Activated CD4-positive, alpha-beta T cell treated with anti-CD3 and anti-CD28 coated beads for 48 hours (primary cell): ENCODE measurements at regions not wholly inside any gene's neighbourhood (a gene's known extent, or its start where the extent isn't known, plus 50 kb on each side); places are given as distances from the start of the nearest gene placed in this dataset.
"Not testable (repeated sequence)": the region's sequence is repeated elsewhere in the genome, so short reads cannot be mapped to it uniquely, and the experiment has no call there.

Experiments
- DNase-seq: peaks from one replicate; pipeline ENCODE4 v3.0.0-alpha.2; 2020

DNA sequence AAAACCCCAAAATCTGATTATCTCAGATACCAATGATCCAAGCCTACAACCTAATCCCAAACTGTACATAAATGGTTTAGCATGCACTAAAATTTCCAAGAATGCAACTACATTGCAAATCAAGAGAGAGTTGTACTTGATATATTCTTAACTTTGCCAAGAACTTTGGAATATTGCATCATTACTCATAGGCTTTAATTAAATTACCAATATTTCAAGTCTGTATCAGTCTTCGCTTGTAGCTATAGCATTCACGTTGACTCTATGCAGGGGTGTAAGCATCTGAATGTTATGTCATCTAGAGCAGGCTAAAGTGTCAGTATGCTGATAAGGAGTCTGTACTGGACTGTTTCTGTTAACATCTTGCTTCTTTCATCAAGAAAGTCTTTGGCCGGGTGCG is 56.3 kb downstream of the FOXI3 start:
- no peak for DNase-seq

- DNase-seq, result no peak
Measured at GRCh38 chr2:88377641-88377991, 74.9 kb downstream of the FOXI3 start.

DNA sequence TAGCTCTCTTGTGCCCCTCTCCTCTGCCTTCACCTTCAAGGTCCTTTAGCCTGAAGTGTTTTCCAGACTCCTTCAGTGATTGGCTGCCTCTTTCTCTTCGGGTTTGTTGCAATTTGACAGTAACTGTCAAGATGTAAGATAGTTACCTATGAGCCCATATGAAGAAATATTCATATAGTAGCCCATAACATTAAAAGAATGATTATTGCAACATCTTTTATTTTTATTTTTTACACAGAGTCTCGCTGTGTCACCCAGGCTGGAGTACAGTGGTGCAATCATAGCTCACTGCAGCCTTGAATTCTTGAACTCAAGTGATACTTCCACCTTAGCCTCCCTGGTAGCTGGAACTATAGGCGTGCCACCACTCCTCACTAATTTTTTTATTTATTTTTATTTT is 80.5 kb downstream of the FOXI3 start:
- DNase-seq, result no peak

GRCh38 chr2:88365408-88365807 is 87.1 kb downstream of the FOXI3 start:
- not testable (repeated sequence) for DNase-seq

DNA sequence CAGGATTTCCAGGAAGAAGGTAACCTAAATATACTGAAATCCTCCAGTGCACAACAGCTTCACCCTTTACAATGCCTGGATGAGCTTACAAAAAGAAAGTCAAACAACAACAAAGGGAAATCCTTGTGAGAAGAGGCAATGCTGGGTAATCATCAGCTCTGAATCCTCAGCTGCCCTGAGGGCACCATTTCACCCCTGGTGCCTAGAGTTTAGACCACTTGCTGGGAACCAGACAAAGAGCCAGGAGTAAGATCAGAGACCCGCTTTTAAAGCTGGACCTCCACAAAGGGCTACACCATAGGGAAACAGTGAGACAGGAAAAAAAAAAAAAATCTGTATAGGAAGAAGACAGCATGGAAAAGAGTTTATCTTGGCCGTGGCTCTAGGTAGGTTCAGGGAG is 97.0 kb downstream of the FOXI3 start:
- DNase-seq, result no peak

DNA sequence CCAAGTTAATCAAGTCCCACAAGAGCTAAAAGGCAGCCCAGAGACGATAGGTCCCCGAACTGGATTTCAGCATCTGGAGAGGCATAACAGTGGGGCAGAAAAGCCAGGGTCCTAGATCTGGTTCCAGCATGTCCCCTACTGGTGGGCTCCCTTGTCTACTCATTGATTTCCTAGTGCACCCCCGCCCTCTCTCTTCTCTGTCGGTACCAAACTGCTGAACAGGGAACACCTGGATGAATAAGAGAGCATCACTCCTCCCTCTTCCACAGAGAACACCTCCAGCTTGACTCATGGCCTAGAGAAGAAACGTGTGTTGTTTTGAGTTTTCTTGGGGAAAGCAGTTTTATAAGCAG is 101.3 kb downstream of the FOXI3 start:
- DNase-seq, result no peak

GRCh38 chr2:88350331-88351248 is 101.9 kb downstream of the FOXI3 start:
- DNase-seq, result peak; percentile 83

DNA sequence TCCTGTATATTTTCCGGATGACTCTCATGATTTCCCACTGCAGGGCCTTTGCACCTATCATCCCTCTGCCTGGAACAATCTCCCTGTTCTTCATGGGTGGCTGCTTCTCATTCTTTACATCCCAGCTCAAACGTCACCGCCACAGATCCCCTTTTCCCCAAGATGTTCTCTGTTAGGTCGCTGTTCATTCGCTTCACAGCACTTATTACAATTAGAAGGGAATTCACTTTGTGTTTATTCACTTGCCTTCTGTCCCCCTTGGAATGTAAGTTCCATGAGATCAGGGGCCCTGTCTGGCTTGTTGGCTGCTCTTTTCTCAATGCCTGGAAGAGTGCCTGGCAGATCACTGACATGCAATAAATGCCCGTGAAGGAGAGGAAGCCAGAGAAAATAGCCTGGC is 106.7 kb downstream of the FOXI3 start:
- DNase-seq, result no peak

DNA sequence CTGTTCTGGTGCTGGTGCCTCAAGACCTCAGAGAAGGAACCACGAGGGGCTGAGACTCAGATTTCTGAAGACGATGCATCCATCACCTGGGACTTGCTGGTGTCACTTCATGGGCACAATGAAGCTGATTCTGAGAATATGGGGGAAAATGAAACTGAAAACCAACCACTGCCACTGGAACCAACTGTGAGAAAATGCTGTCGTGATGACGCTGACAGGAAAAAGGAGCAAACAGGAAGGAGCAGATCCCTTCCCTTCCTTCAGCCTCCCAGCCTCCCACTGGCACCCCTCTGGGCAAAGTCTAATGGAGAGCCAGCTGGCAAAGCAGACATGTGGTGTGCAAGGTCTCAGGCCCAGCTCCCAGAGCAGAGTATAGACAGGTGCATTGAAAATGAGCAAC is 109.7 kb downstream of the FOXI3 start:
- DNase-seq, result no peak

DNA sequence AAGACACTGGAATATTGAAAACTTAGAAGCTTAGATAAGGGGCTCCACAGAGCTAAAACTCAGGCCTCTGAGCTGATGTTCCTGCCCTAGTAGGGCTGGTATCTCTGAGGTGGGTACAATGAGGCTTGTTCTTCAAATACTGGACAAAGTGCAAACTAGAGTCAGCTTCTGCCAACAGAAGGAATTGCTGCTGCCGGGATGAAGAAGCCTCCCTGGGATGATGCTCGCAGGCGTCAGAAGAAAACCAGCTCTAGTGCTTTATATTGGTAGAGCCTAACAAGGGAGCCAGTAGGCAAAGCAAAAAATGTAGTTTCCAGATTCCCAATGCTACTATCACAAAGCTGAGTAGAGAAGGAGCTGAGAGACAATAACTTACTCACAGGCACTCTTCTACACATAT is 118.1 kb downstream of the FOXI3 start:
- DNase-seq, result no peak

GRCh38 chr2:88331239-88331638 is 121.3 kb downstream of the FOXI3 start:
- no peak for DNase-seq

DNA sequence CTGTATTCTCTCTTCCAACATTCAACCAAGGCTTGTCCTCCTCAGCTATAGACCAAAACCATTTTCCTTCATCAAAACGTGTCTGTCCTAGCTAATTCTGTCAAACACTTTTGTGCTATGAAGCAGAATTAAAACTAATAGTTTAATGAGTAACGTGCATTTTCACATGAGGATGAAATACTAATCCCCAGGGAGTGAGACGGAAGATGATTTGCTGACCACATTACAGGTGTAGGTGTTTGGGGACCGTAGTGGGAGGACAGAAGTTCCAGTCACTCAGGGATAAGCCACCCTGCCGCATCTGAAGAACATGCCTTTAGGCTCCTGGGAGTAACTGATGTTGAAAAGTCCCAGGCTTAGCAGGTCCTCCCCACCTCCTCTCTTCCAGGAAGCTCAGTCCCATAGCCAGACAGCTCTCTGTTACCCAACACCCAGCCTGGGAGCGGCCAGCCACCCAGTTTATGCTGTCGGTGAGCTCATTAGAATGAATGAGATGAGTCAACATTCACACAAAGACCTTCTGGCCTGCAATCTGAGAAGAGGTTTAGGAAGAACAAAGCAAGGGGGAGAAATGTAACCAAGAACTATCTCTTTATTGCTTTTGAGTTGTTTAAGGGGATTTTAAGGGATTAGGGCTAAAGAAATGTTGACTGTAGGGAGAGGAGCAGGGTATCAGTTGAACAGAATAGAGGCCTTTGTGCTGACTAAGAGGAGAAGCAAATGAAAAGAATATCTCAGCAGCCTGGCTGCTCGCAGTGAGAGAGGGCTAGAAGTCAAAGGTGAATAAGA is 122.5 kb downstream of the FOXI3 start:
- no peak for DNase-seq

GRCh38 chr2:88321449-88322248 is 130.8 kb downstream of the FOXI3 start:
- no peak for DNase-seq

GRCh38 chr2:88320076-88320773 is 132.3 kb downstream of the FOXI3 start:
- no peak for DNase-seq

GRCh38 chr2:88318956-88319330 is 133.6 kb downstream of the FOXI3 start:
- no peak for DNase-seq

DNA sequence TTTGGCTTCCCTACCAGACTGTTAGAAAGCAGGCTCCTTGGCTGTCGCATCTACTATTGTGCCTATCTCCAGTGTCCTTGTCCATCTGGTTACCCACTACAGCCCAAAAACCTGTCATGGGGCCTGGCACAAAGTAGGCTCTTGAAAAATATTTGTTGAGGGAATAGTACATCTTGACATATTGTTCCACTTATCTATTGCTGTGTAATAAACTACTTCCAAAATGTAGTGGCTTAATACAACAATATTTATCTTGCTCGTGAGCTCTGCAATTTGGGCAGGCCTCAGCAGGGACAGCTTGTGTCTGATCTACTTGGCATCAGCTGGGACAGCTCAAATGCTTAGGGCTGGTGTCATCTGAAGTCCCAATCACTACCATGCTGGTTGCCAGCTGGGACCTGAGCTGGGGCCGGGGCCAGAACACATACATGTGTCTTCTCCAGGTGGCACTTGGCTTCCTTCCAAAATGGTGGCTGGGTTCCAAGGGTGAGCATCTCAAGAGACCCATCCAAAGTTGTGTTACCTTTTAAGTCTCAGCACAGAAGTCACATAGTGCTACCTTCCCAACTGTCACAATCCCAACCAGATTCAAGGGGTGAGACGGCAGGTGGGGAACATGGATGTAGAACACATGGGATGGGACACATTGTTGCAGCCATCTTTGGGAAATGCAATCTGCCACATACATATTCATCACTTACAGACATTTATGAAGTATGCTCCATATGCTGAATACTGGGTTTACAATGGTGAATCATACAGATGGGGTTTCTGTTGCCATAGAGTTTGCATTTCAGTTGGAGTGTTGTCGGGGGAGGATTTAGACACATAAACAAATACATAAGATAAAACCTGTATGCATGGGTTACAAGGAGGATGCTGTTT is 134.2 kb downstream of the FOXI3 start:
- no peak for DNase-seq

DNA sequence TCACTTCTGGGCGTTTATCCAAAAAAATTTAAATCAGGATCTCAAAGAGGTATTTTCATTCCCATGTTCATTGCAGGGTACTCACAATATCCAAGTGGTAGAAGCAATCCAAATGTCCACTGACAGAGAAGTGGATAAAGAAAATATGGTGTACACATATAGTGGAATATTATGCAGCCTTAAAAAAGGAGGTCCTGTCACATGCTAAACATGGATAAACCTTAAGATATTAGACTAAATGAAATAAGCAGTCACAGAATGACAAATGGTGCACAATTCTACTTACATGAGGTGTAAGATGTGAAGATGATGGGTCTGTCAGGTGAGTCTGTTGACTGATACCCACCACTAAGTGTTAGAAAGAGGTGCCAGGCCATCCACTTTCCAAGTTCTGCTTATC is 140.6 kb downstream of the THNSL2 start:
- DNase-seq, result no peak

GRCh38 chr2:88307817-88308216 is 137.7 kb downstream of the THNSL2 start:
- DNase-seq, result peak; percentile 34

DNA sequence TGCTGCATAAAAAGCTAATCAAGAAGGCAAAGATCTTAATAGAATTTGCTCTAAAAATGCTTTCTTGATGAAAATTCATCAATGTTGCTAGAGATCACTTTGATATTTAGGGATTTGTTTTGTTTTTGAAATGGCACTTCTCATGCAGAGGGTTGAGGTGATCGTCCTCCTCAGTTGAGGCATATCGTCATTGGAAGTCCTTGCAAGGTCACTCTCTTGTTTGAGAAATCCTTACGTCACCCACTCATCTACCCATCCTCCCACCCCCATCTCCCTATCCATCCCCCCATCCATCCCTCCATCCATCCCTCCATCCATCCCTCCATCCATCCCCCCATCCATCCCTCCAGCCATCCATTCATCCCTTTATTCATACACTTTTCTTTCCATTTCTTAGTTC is 133.7 kb downstream of the THNSL2 start:
- no peak for DNase-seq

DNA sequence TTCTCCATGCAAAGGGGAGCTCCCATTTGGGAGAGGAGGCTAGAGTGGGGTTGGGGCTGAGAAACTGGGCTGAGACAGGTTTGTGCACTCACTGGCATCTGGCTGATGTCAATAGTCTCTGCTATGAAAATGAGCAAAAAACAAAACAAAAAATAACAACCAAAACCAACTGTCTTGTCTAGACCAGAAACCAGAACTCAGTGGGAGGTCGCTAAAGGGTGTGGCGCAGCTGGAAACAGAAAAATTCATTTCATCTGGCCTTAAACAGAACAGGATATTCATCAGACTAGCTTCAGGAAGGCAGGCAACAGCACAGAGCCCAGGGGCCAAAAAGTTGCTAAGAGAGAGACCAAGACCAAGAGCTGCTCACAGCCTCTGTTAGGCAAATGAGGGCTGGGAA is 126.1 kb downstream of the THNSL2 start:
- DNase-seq, result no peak

DNA sequence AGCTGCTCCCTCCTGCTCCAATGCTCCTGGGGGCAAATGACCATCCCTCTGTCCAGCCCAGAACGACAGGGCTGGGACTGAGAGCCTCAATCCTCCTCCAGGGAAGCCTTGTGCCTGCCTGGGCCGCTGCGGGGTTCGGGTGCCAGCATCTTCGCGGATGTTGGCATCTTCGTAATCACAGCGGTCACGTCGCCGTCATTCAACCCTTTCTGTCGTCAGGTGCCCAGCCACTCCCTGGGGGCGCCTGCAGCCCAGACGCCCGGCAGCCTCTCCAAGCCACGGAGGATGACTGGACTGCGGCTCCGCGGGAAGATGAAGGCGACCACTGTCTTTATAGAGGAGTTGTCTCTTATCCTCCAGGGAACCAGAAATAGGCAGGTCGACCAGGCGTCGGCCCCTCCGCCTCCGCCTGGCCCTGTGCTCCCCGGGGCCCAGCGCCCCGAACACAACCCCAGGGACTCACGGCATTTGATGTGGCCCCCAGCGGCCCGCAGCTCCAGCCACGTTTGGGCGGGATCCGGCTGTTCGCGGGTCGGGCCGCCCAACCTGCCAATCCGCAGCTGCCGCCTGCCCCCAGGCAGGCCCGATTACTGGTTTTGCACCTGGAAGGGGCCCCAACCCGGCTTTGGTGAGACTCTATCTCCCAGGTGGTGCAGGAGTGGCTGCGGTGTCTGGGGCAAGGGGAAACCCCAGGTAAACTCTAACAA is 113.9 kb downstream of the THNSL2 start:
- no peak for DNase-seq
